Prostate gland (tissue), 2 donors: ENCODE measurements at regions not wholly inside any gene's neighbourhood (a gene's known extent, or its start where the extent isn't known, plus 50 kb on each side); places are given as distances from the start of the nearest gene placed in this dataset.

Source experiments
- CTCF ChIP-seq, 4 experiments: fragments of 200-600 bp in 2 of 4; fragments of 450-650 bp in 2 of 4; sonication (generic) in 2 of 4; IDR thresholded peaks; 1 replicate in 3 of 4; 2 replicates in 1 of 4; pipeline ENCODE4 v1.5.1; 2016 to 2019; ENCODE audit warnings: antibody characterized with exemption in 4 of 4, mild to moderate bottlenecking in 2 of 4, moderate library complexity in 2 of 4
- POLR2A ChIP-seq: fragments of 450-650 bp; IDR thresholded peaks from one replicate; pipeline ENCODE4 v1.6.1; 2016; ENCODE audit warnings: antibody characterized with exemption, mild to moderate bottlenecking
- POLR2AphosphoS5 ChIP-seq: sonication (generic); formaldehyde crosslinking; IDR thresholded peaks from one replicate; pipeline ENCODE4 v1.6.1; 2017; ENCODE audit warnings: antibody characterized with exemption

GRCh38 chr4:165783626-165784025 is 89.4 kb upstream of the TLL1 start:
- TF ChIP-seq POLR2A (no peak), CTCF (IDR thresholded peaks at IDR 0.05) (no peak), POLR2AphosphoS5 (no peak)
